HepG2 (cell line): ENCODE measurements at regions not wholly inside any gene's neighbourhood (a gene's known extent, or its start where the extent isn't known, plus 50 kb on each side); places are given as distances from the start of the nearest gene placed in this dataset.

ENCODE experiments used
- ATAC-seq: fragments of 200-7000 bp; cut with Tn5 transposase; 3 replicates; pipeline ENCODE4 v1.9.1; 2020; ENCODE audit warnings: mild to moderate bottlenecking, moderate library complexity
- BruUV-seq: library from RNA; stranded (reverse); fragments of 400-500 nt; replicated peaks from 2 replicates; lab custom pipeline; 2021; lab: Mats Ljungman, UMichigan
- CTCF ChIA-PET: fragments of 300-600 bp; formaldehyde crosslinking; extraction: SDS; loops from one replicate; lab custom pipeline; 2021; ENCODE audit warnings: low total read pairs, inconsistent platforms, low intra/inter-chr PET ratio; lab: Yijun Ruan, JAX
- POLR2A ChIA-PET: fragments of 350-600 bp; sonication (Branson Sonifier 250); formaldehyde crosslinking; loops from one replicate; lab custom pipeline; 2020; ENCODE audit warnings: antibody characterized with exemption, inconsistent platforms; lab: Yijun Ruan, JAX
- DNase-seq: peaks from one replicate; pipeline ENCODE4 v3.0.0-alpha.2; 2015; ENCODE audit warnings: low spot score
- FAIRE-seq: peaks from 3 replicates; lab custom pipeline; 2011; peaks lifted over from hg19 to GRCh38; lab: Jason Lieb, UNC
- H2AFZ ChIP-seq: one replicate; pipeline ENCODE4 v1.6.1; 2011; ENCODE audit warnings: low read length, inconsistent platforms
- H3K27ac ChIP-seq: fragments of 300-600 bp; 3 replicates; pipeline ENCODE4 v1.8.0; 2011; ENCODE audit warnings: mixed run types, mild to moderate bottlenecking, mixed read lengths, low read length, inconsistent platforms; ENCODE audit not compliant: insufficient read depth; ENCODE audit errors: extremely low read length
- H3K27me3 ChIP-seq, 2 experiments: fragments of 200-600 bp in 1 of 2; 2 replicates in 1 of 2; 3 replicates in 1 of 2; pipeline versions ENCODE4 v1.6.0 to v1.8.0; 2011; ENCODE audit warnings: low read length in 2 of 2, mild to moderate bottlenecking in 2 of 2, moderate library complexity in 2 of 2, inconsistent platforms in 1 of 2; ENCODE audit not compliant: insufficient read depth in 2 of 2, control insufficient read depth in 1 of 2
- H3K36me3 ChIP-seq, 2 experiments: fragments of 200-600 bp in 1 of 2; replicated peaks in 1 of 2; 2 replicates in 1 of 2; 3 replicates in 1 of 2; pipeline versions ENCODE4 v1.5.1 to v1.8.0; 2011; ENCODE audit warnings: low read length in 2 of 2, inconsistent platforms in 1 of 2; ENCODE audit not compliant: insufficient read depth in 2 of 2, control insufficient read depth in 1 of 2
- H3K4me1 ChIP-seq: 2 replicates; pipeline ENCODE4 v1.5.1; 2012; ENCODE audit warnings: low read length, inconsistent platforms; ENCODE audit not compliant: insufficient read depth
- H3K4me2 ChIP-seq: 2 replicates; pipeline ENCODE4 v1.6.0; 2011; ENCODE audit warnings: low read depth, low read length, inconsistent platforms
- H3K4me3 ChIP-seq, 3 experiments: fragments of 200-600 bp in 1 of 3; sonication (generic), shearing (Covaris generic) in 1 of 3; replicated peaks in 1 of 3; 2 replicates each; pipeline ENCODE4 v1.5.1; 2011 to 2016; ENCODE audit warnings: low read length in 3 of 3, inconsistent platforms in 2 of 3, low read depth in 2 of 3, mild to moderate bottlenecking in 2 of 3, control low read depth in 1 of 3, mixed read lengths in 1 of 3; ENCODE audit not compliant: insufficient read depth in 1 of 3
- H3K79me2 ChIP-seq: one replicate; pipeline ENCODE4 v1.6.1; 2011; ENCODE audit warnings: low read length, inconsistent platforms; ENCODE audit not compliant: insufficient read depth
- H3K9ac ChIP-seq: 2 replicates; pipeline ENCODE4 v1.6.0; 2011; ENCODE audit warnings: mild to moderate bottlenecking, low read depth, low read length, inconsistent platforms; ENCODE audit not compliant: insufficient read depth
- H3K9me3 ChIP-seq: 2 replicates; pipeline ENCODE4 v1.5.1; 2012; ENCODE audit warnings: mild to moderate bottlenecking, low read length
- H4K20me1 ChIP-seq: 2 replicates; pipeline ENCODE4 v1.6.0; 2011; ENCODE audit warnings: inconsistent platforms, mild to moderate bottlenecking, low read length, moderate library complexity; ENCODE audit not compliant: insufficient read depth
- GFI1 ChIP-seq: sonication (generic); formaldehyde crosslinking; IDR thresholded peaks from 2 replicates; pipeline ENCODE4 v1.5.0; 2020; ENCODE audit warnings: missing genetic modification reagents, mild to moderate bottlenecking, borderline replicate concordance
- NFIC ChIP-seq: IDR thresholded peaks from 2 replicates; pipeline ENCODE4 v1.6.1; 2012; ENCODE audit warnings: mild to moderate bottlenecking, low read length, inconsistent platforms
- PHF5A ChIP-seq: IDR thresholded peaks from one replicate; pipeline ENCODE4 v1.6.1; 2018; ENCODE audit warnings: low read depth, missing genetic modification reagents; ENCODE audit not compliant: unreplicated experiment
- PRPF4 ChIP-seq: fragments of 200-400 bp; formaldehyde crosslinking; IDR thresholded peaks from 2 replicates; pipeline ENCODE4 v1.6.1; 2016; ENCODE audit warnings: low read length, low read depth; ENCODE audit not compliant: poor library complexity, severe bottlenecking
- ZNF670 ChIP-seq: sonication (generic); formaldehyde crosslinking; IDR thresholded peaks from 2 replicates; pipeline ENCODE4 v1.8.0; 2022; ENCODE audit warnings: mild to moderate bottlenecking, missing genetic modification reagents, borderline replicate concordance
- ZNF841 ChIP-seq: sonication (generic); formaldehyde crosslinking; IDR thresholded peaks from 2 replicates; pipeline ENCODE4 v1.8.1; 2023; ENCODE audit warnings: missing genetic modification reagents, borderline replicate concordance
- WGBS: methylation state at CpG from one replicate; pipeline ENCODE4 v1.1.6; 2017; ENCODE audit warnings: low lambda C conversion rate; 5-methylcytosine and 5-hydroxymethylcytosine counted together
- in situ Hi-C: cut with HindIII; loops from 2 replicates; pipeline ENCODE4 v1.10.0; 2017; ENCODE audit warnings: low pct_unique_long_range_greater_than_20kb; ENCODE audit not compliant: extremely low pct_ligation_motif_present
- intact Hi-C: fragments of 100-400 bp; cut with micrococcal nuclease; formaldehyde crosslinking; loops from one replicate; pipeline ENCODE4 v1.10.0; 2022; ENCODE audit not compliant: unreplicated experiment
- TF ChIP-seq, protein P1 (sequence below): sonication (generic); formaldehyde crosslinking; IDR thresholded peaks from 2 replicates; pipeline ENCODE4 v1.4.0; 2020; ENCODE audit warnings: missing genetic modification reagents, borderline replicate concordance
- TF ChIP-seq, protein P2 (sequence below): sonication (generic); formaldehyde crosslinking; IDR thresholded peaks from 2 replicates; pipeline ENCODE4 v1.5.1; 2020; ENCODE audit warnings: missing genetic modification reagents, mild to moderate bottlenecking, borderline replicate concordance
- TF ChIP-seq, protein P3 (sequence below): sonication (generic); formaldehyde crosslinking; IDR thresholded peaks from 2 replicates; pipeline ENCODE4 v1.9.0; 2021; ENCODE audit warnings: missing genetic modification reagents, mild to moderate bottlenecking, borderline replicate concordance
- TF ChIP-seq, protein P4 (sequence below): sonication (generic); formaldehyde crosslinking; IDR thresholded peaks from 2 replicates; pipeline ENCODE4 v1.5.0; 2020; ENCODE audit warnings: missing genetic modification reagents

- CTCF ChIA-PET: no interaction called here
- intact Hi-C loops: no loop called here
- no peaks in the 10 kb centered on the region for H4K20me1 ChIP-seq
These were observed 91.4 kb upstream of the CPM start for GRCh38 chr12:69024413-69024812.

DNA sequence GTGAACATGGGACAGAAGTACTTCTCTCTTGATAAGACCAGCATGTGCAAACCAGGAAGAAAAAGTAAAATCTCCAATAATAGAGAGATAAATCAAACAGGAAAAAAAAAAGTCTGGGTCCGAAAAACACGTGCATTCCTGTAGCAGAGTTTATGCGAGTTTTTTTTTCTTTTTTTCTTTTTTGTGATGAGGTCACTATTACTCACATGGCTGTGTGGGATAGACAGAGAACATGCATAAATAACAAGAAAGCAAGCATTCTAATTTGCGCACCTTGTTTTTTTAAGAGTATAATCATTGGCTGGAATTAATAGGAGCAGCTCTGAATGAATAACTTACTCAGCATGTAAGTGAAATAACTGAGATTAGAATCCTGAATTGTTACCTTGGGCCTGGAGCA lies 91.9 kb upstream of the CPM start:
- Histone ChIP-seq H3K36me3 (no peaks in the 10 kb centered on the region), H3K4me3 (no peak overlapping the region), H3K9ac (no peak overlapping the region), H3K27ac (no peak overlapping the region), H2AFZ (no peak overlapping the region), H3K79me2 (no peaks in the 10 kb centered on the region), H4K20me1 (no peaks in the 10 kb centered on the region), H3K4me2 (no peak overlapping the region), H3K9me3 (no peaks in the 10 kb centered on the region; the same call in 1 of the 2 replicates), H3K4me1 (no peaks in the 10 kb centered on the region), H3K27me3 (peaks cover 0 to 16% of the 10 kb centered on the region in 2 experiments; a peak in 1 of 5 replicates)
- ChIA-PET CTCF (no interaction called here), POLR2A (no interaction called here)
- FAIRE-seq (no peak), ATAC-seq (no peak), DNase-seq (no peak)
- intact Hi-C loops (no loop called here), in situ Hi-C loops (no loop called here)
- BruUV-seq: no TSS peak
- WGBS: 27% methylated on average over 4 of the region's 4 CpGs
- TF ChIP-seq, protein P1, sequence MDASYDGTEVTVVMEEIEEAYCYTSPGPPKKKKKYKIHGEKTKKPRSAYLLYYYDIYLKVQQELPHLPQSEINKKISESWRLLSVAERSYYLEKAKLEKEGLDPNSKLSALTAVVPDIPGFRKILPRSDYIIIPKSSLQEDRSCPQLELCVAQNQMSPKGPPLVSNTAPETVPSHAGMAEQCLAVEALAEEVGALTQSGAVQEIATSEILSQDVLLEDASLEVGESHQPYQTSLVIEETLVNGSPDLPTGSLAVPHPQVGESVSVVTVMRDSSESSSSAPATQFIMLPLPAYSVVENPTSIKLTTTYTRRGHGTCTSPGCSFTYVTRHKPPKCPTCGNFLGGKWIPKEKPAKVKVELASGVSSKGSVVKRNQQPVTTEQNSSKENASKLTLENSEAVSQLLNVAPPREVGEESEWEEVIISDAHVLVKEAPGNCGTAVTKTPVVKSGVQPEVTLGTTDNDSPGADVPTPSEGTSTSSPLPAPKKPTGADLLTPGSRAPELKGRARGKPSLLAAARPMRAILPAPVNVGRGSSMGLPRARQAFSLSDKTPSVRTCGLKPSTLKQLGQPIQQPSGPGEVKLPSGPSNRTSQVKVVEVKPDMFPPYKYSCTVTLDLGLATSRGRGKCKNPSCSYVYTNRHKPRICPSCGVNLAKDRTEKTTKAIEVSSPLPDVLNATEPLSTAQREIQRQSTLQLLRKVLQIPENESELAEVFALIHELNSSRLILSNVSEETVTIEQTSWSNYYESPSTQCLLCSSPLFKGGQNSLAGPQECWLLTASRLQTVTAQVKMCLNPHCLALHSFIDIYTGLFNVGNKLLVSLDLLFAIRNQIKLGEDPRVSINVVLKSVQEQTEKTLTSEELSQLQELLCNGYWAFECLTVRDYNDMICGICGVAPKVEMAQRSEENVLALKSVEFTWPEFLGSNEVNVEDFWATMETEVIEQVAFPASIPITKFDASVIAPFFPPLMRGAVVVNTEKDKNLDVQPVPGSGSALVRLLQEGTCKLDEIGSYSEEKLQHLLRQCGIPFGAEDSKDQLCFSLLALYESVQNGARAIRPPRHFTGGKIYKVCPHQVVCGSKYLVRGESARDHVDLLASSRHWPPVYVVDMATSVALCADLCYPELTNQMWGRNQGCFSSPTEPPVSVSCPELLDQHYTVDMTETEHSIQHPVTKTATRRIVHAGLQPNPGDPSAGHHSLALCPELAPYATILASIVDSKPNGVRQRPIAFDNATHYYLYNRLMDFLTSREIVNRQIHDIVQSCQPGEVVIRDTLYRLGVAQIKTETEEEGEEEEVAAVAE (CRISPR knock-in tag): no peak
- TF ChIP-seq GFI1 (CRISPR knock-in tag) (no peak), PHF5A (CRISPR knock-in tag) (no peak)
- TF ChIP-seq, protein P2, sequence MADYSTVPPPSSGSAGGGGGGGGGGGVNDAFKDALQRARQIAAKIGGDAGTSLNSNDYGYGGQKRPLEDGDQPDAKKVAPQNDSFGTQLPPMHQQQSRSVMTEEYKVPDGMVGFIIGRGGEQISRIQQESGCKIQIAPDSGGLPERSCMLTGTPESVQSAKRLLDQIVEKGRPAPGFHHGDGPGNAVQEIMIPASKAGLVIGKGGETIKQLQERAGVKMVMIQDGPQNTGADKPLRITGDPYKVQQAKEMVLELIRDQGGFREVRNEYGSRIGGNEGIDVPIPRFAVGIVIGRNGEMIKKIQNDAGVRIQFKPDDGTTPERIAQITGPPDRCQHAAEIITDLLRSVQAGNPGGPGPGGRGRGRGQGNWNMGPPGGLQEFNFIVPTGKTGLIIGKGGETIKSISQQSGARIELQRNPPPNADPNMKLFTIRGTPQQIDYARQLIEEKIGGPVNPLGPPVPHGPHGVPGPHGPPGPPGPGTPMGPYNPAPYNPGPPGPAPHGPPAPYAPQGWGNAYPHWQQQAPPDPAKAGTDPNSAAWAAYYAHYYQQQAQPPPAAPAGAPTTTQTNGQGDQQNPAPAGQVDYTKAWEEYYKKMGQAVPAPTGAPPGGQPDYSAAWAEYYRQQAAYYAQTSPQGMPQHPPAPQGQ (CRISPR knock-in tag): no peak
- TF ChIP-seq, protein P3, sequence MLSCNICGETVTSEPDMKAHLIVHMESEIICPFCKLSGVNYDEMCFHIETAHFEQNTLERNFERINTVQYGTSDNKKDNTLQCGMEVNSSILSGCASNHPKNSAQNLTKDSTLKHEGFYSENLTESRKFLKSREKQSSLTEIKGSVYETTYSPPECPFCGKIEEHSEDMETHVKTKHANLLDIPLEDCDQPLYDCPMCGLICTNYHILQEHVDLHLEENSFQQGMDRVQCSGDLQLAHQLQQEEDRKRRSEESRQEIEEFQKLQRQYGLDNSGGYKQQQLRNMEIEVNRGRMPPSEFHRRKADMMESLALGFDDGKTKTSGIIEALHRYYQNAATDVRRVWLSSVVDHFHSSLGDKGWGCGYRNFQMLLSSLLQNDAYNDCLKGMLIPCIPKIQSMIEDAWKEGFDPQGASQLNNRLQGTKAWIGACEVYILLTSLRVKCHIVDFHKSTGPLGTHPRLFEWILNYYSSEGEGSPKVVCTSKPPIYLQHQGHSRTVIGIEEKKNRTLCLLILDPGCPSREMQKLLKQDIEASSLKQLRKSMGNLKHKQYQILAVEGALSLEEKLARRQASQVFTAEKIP (CRISPR knock-in tag): no peak

More at GRCh38 chr12:69024413-69024812, 91.4 kb upstream of the CPM start:
- WGBS: 22% methylated on average over 7 of the region's 7 CpGs
- FAIRE-seq (no peak), DNase-seq (no peak), ATAC-seq (no peak; the same call in 2 of the 3 replicates)
- no TSS peak for BruUV-seq
- no peak overlapping the region for H3K27ac ChIP-seq
- H2AFZ ChIP-seq: no peak overlapping the region
- H3K4me2 ChIP-seq: 0 out of 2 replicates have a peak overlapping the region, but pooled peaks have one; percentile 1
- TF ChIP-seq, protein P4, sequence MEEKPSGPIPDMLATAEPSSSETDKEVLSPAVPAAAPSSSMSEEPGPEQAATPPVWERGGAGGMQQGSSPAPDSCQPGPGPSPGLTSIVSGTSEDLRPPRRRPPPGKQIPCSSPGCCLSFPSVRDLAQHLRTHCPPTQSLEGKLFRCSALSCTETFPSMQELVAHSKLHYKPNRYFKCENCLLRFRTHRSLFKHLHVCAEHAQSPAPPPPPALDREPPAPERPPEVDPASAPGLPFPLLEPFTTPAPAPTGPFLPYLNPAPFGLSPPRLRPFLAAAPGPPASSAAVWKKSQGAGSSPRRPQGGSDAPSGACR: no peak
- TF ChIP-seq ZNF841 (CRISPR knock-in tag): no peak
- TF ChIP-seq NFIC: no peak
- TF ChIP-seq PRPF4: no peak
- TF ChIP-seq GFI1 (CRISPR knock-in tag): no peak
- TF ChIP-seq ZNF670: no peak
- TF ChIP-seq, all 625 proteins: peak for 0
- no peaks in the 10 kb centered on the region for H3K4me1 ChIP-seq
- in situ Hi-C loops: no loop called here
- POLR2A ChIA-PET: no interaction called here
- no peaks in the 10 kb centered on the region for H3K36me3 ChIP-seq
- peaks cover 0 to 16% of the 10 kb centered on the region in 2 experiments; a peak in 1 of 5 replicates for H3K27me3 ChIP-seq
- no peak overlapping the region for H3K4me3 ChIP-seq
- no peaks in the 10 kb centered on the region for H3K79me2 ChIP-seq
- H3K9me3 ChIP-seq: no peaks in the 10 kb centered on the region; the same call in 1 of the 2 replicates
- no peak overlapping the region for H3K9ac ChIP-seq
